ENCODE measurements at regions not wholly inside any gene's neighbourhood (a gene's known extent, or its start where the extent isn't known, plus 50 kb on each side); places are given as distances from the start of the nearest gene placed in this dataset.

DNA sequence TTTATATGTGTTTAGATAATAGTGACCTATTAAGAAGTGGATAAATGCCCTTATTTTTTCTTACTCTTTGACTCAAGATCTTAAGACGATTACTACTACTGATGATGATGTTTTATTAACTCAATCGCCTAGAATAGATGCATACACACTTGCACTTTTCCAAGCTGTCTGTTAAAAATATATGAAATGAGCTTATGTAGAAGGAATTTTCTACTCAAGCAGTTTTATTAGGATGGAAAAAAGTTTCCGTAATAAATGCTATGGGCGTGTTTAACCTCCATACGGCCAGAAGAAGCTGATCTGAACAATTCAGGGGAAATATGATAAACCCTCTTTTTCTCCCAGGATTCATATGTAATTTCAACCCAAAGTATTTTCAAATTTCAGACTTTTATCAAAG is 455.7 kb upstream of the MPDZ start:
- H3K36me3 Mint-ChIP-seq, result no peaks in the 10 kb centered on the region
- peaks cover 10% of the 10 kb centered on the region for H3K4me1 Mint-ChIP-seq (ENCODE audit: unreplicated experiment)
- no peaks in the 10 kb centered on the region for H3K27me3 Mint-ChIP-seq
- H3K4me3 Mint-ChIP-seq, result no peak overlapping the region
- no peaks in the 10 kb centered on the region for H3K9me3 Mint-ChIP-seq
- TF ChIP-seq, protein P1, sequence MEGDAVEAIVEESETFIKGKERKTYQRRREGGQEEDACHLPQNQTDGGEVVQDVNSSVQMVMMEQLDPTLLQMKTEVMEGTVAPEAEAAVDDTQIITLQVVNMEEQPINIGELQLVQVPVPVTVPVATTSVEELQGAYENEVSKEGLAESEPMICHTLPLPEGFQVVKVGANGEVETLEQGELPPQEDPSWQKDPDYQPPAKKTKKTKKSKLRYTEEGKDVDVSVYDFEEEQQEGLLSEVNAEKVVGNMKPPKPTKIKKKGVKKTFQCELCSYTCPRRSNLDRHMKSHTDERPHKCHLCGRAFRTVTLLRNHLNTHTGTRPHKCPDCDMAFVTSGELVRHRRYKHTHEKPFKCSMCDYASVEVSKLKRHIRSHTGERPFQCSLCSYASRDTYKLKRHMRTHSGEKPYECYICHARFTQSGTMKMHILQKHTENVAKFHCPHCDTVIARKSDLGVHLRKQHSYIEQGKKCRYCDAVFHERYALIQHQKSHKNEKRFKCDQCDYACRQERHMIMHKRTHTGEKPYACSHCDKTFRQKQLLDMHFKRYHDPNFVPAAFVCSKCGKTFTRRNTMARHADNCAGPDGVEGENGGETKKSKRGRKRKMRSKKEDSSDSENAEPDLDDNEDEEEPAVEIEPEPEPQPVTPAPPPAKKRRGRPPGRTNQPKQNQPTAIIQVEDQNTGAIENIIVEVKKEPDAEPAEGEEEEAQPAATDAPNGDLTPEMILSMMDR (conservative IDR thresholded peaks at IDR 0.05), result no peak
- H3K27ac Mint-ChIP-seq, result no peak overlapping the region
- DNase-seq (ENCODE audit: extremely low spot score, unreplicated experiment), result no peak

DNA sequence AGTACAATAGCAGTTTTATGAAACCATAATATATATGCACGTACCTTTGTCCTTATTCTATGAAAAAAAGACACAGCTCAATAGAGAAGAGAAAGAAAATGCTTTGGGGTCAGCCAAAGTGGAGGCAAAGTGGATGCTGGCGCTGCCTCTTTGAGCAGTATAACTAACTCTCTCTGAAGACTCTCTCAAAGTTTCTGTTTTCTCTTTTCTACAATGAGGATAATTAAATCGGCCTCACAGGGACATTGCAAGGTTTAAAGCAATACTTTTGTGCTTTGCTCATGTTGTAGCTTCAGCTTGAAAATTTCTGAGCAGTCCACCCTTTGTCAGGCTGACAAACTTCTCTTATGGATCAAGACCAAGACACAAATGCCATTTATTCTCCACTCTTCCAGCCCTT is 455.1 kb upstream of the MPDZ start:
- no peak overlapping the region for H3K4me3 Mint-ChIP-seq
- H3K27ac Mint-ChIP-seq, result no peak overlapping the region
- no peak for DNase-seq (ENCODE audit: extremely low spot score, unreplicated experiment)
- H3K36me3 Mint-ChIP-seq, result no peaks in the 10 kb centered on the region
- peaks cover 3% of the 10 kb centered on the region for H3K27me3 Mint-ChIP-seq
- TF ChIP-seq, protein P1 (conservative IDR thresholded peaks at IDR 0.05), result no peak
- H3K9me3 Mint-ChIP-seq, result no peaks in the 10 kb centered on the region
- H3K4me1 Mint-ChIP-seq (ENCODE audit: unreplicated experiment), result peaks cover 10% of the 10 kb centered on the region

DNA sequence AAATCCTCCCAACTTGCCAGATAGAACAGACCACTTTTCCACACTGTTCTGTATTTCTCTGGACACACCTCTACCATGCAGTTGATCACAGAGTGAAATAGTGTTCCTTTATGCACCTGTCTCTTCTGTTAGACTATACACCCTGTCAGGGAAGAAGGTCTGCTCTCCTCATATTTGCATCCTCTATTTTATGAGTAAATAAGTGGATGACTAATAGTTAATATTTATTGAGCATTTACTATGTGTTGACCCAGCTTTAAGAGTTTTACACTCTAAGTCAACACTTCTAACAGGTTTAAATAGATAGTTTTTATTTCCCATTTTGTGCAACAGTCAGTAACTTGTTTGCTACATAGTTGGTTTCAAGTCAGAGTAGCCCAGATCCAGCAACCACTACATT is 452.8 kb upstream of the MPDZ start:
- DNase-seq (ENCODE audit: extremely low spot score, unreplicated experiment), result no peak
- no peaks in the 10 kb centered on the region for H3K9me3 Mint-ChIP-seq
- TF ChIP-seq, protein P1 (conservative IDR thresholded peaks at IDR 0.05), result no peak
- H3K36me3 Mint-ChIP-seq, result no peaks in the 10 kb centered on the region
- no peak overlapping the region for H3K4me3 Mint-ChIP-seq
- no peak overlapping the region for H3K27ac Mint-ChIP-seq
- peaks cover 3% of the 10 kb centered on the region for H3K27me3 Mint-ChIP-seq
- H3K4me1 Mint-ChIP-seq (ENCODE audit: unreplicated experiment), result peaks cover 10% of the 10 kb centered on the region

DNA sequence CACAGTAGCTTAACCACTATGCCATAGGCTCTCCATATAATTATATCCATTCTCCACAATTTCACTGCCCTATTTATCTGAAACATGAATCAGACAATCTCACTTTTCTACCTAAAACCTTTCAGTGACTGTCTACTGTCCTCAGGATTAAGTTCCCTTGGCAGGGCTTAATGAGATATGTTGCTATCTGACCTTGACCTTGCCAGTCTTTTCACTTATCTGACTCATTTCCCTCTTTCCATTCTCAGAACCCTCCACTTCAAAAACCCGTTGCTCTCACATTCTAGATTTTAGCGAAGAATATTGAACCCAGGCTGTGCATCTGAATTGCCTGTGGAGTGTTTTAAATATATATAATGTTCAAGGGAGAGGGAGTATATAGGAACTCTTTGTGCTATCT is 452.1 kb upstream of the MPDZ start:
- peaks cover 3% of the 10 kb centered on the region for H3K27me3 Mint-ChIP-seq
- no peak overlapping the region for H3K4me3 Mint-ChIP-seq
- H3K27ac Mint-ChIP-seq, result no peak overlapping the region
- TF ChIP-seq, protein P1 (conservative IDR thresholded peaks at IDR 0.05), result no peak
- no peak for DNase-seq (ENCODE audit: extremely low spot score, unreplicated experiment)
- H3K9me3 Mint-ChIP-seq, result no peaks in the 10 kb centered on the region
- peaks cover 5% of the 10 kb centered on the region for H3K4me1 Mint-ChIP-seq (ENCODE audit: unreplicated experiment)
- no peaks in the 10 kb centered on the region for H3K36me3 Mint-ChIP-seq

DNA sequence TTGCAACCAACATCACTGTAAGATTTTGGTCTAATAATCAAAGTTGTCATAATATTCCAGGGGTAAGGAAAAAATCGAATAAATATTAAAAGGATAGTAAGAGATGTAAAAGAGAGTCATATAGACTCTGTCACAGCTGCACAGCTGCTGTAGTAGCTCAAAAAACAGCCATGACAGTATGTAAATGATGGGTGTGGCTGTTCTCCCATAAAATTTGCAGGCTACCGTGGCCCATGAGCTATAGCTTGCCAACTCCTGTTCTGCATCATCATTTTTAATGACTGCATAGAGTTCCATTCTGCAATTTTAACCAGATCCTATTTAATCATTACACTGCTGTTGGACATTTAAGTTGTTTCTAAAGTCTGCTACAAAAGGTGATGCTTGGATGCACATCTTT is 450.5 kb upstream of the MPDZ start:
- no peaks in the 10 kb centered on the region for H3K36me3 Mint-ChIP-seq
- TF ChIP-seq, protein P1 (conservative IDR thresholded peaks at IDR 0.05), result no peak
- H3K9me3 Mint-ChIP-seq, result no peaks in the 10 kb centered on the region
- H3K27ac Mint-ChIP-seq, result no peak overlapping the region
- no peak for DNase-seq (ENCODE audit: extremely low spot score, unreplicated experiment)
- no peak overlapping the region for H3K4me3 Mint-ChIP-seq
- H3K27me3 Mint-ChIP-seq, result peaks cover 3% of the 10 kb centered on the region
- H3K4me1 Mint-ChIP-seq (ENCODE audit: unreplicated experiment), result peaks cover 3% of the 10 kb centered on the region
